Epidermal melanocyte (primary cell): ENCODE measurements at regions not wholly inside any gene's neighbourhood (a gene's known extent, or its start where the extent isn't known, plus 50 kb on each side); places are given as distances from the start of the nearest gene placed in this dataset.

ENCODE experiments used
- DNase-seq: peaks from one replicate; pipeline ENCODE4 v3.0.0; 2011; ENCODE audit warnings: low spot score; ENCODE audit not compliant: insufficient read length

- no peak for DNase-seq
These were observed 79.6 kb upstream of the RNU6ATAC start for GRCh38 chr9:134243778-134244467.

DNA sequence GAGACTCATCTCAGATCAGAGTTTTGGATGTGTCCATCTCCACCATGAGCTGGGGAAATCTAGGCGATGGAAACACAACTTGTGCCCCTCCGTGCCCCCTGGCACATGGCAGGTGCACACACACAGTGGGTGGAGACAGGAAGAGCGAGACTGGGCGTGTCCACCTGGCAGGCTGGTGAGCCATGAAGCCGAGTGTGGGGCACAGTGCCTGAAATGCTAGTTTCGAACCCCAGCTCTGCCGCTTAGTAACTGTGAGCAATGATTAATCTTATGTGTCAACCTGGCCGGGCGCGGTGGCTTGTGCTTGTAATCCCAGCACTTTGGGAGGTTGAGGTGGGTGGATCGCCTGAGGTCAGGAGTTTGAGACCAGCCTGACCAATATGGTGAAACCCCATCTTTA lies 80.8 kb upstream of the RNU6ATAC start:
- no peak for DNase-seq

- DNase-seq = no peak
These were observed 78.2 kb upstream of the RXRA start for GRCh38 chr9:134247918-134248631.

GRCh38 chr9:134251296-134252069 lies 74.8 kb upstream of the RXRA start:
- DNase-seq = no peak

GRCh38 chr9:134252084-134252830 lies 74.0 kb upstream of the RXRA start:
- no peak for DNase-seq

DNA sequence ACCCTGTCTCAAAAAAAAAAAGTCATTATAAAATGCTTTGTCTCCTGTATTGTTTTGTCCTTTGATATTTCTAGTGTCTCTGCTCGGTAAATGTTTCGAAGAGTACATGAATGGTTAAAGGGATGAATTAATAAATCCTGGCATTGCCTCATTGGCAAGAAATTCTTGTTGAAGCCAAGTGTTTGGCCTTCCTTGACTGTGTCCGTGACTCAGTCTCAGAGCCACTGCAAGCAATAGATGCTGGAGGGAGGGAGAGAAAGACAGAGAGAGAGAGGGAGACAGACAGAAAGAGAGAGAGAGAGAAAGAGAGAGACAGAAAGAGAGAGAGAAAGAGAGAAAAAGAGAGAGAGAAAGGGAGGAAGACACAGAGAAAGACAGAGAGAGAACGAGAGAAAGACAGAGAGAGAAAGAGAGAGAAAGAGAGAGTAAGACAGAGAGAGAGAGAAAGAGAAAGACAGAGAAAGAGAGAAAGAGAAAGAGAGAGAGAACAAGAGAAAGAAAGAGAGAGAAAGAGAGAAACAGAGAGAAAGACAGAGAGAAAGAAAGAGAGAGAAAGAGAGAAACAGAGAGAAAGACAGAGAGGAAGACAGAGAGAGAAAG lies 72.5 kb upstream of the RXRA start:
- no peak for DNase-seq

DNA sequence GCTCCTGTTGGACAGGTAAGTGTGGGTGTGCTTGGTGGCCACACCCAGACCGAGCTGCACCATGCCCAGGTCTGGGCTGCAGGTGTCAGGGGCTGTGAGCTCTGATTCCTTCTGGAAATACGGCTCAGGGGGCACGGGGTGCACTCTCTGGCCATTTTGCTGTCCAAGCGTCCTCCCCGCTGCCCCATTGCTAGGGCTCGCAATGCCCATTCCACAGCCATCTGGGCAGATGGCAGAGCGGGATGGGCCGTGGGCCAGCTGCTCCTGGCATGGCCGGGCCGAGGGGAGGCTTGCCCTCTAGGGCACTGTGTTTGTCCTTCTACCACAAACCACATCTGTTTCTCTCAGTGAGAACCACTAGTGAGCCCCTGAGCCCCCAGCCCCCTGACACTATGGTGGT lies 67.9 kb upstream of the RXRA start:
- no peak for DNase-seq

DNA sequence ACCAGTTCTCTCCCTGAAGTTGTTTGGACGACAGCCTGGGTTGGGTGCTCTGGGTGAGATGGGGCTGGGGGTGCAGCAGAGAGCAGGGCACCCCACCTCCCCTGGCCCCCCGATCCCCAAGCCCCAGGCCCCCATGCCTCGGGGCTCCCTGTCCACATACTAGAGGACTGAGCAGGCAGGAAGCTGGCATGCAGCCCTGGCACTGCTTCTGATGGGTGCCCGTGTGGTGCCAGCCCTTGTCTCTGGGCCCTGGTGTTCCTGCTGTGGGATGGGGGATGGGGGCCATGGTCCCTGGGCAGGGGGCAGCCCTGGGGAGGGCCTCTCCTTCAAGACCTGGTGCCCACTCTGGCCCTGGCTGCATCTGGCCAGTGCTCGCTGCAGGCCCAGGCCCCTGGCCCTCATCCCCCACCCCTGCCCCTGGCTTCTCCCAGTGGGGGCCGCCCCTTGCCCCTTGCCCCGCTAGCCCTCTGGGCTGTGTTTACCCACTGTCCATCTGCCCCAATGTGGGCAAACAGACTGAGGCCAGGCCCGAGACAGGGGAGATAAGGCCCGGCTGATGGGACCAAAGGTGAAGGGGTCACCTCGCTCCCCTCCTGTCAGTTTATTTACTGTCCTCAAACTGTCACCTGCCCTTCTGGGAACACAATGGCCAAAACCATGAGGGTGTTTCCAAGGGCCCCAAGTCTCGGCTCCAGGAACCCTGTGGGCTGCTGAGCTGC lies 67.3 kb upstream of the RXRA start:
- DNase-seq = no peak

DNA sequence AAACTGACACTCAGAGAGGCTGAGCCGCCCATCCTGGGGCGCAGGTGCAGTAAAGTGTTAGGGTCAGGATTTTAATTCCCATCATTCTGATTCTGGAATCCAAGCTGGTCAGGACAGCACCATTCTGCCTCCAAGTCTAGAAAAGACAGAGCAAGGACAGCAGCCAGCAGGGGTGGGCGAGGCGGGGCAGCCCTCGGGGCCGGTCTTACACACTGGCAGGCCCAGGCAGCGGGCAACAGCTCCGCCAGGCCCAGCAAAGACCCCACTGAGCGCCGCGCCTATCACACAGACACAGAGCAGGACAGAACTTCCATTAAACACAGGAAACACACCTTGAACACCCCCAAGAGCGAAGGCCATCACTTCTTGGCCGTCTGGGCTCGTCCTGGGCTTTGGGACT lies 66.5 kb upstream of the RXRA start:
- no peak for DNase-seq

DNA sequence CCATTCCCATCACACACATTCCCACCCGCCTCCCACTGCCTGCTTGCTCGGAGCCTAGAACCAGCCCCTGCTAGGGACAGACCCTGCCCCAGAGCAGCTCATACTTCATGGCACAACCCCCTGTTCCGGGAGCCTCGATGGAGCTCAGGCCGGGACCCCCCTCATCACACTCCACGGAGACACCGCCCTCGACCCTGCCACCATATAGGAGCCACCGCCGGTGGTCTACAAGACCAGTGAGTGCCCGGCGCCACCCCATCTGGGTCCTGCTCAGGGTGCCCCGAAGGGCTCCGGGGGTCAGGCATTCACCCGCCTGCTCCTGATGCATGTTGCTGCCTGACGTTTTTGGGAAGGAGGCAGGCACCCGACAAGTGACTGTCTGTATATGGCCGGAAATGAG lies 65.5 kb upstream of the RXRA start:
- no peak for DNase-seq

DNA sequence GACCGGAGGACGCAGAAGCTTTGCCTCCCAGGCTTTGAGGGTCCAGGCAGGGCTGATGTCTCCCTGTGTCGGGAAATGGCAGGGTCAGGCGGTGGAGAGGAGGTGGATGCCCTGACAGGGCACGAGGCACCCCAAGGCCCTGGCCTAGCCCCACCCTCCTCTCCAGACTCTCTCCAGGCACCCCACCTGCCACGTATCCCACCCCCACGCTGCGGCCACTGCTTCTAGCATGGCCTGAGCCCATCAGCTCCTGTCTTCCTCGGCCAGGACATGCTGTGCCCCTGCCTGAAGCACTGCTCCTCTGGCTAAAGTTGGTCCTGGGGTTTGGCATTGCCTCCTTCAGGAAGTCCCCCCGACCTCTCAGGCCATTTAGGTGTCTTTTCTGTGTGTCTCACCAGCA lies 64.2 kb upstream of the RXRA start:
- DNase-seq = no peak

- DNase-seq = no peak
These were observed 62.7 kb upstream of the RXRA start for GRCh38 chr9:134263596-134263995.

DNA sequence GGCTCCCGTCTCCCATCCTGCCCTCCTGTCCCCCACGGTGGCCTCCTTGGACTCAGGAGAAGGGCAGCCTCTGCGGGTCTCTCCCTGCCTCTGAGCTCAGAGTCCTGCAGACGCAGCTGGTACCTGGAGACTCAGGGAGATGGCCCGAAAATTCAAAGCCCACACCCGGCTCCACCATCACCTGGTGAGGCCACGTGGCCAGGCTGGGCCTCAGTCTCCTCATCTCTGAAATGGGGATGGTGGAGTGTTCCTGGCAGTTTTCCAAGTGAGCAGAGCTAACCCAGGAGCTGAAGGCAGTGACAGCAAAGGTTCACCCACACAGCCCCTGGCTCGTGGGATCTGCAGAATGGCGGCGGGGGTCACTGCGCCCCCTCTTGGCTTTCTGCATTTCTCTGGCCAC lies 62.1 kb upstream of the RXRA start:
- no peak for DNase-seq

DNA sequence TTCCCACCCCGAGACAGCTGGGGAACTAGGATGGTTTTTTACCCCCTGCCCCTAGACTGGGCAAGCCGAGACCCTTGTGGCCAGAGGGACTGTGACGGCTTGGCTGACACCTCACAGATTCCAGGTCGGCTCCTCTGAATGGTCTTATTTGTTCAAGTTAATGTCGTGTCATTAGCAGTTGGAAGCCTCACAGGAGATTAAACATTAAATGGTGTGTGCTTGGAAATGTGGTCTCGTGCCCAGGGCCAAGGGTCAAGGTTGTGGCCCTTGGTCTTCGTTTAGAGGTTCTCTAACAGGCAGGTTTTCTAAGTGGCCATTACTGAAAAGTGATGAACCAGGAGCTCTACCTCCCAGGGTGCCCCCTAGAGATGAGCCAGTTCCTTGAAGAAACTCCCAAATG lies 61.2 kb upstream of the RXRA start:
- no peak for DNase-seq

GRCh38 chr9:134266418-134266817 lies 59.8 kb upstream of the RXRA start:
- DNase-seq = no peak

GRCh38 chr9:134267305-134267880 lies 58.9 kb upstream of the RXRA start:
- no peak for DNase-seq

- no peak for DNase-seq
These were observed 58.2 kb upstream of the RXRA start for GRCh38 chr9:134267881-134268724.

DNA sequence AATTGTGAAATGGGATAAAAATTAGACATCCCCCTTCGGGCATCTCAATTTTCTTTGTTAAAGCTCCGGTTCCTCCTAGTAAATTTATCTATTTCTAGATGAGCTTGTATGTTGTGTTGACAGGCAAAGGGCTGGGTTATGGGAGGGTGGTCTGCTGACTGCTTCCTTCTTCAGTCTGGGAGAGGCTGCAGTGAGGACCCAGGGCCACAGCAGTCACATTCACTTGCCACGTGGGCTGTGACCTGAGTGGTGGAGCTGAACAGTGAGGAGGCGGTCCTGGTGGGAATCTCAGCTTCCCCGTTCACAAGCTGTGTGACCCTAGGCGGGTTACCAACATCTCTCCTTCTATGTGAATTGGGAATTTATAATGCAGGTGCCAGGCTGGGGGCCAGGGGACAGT lies 57.5 kb upstream of the RXRA start:
- DNase-seq = no peak
